ENCODE measurements at regions not wholly inside any gene's neighbourhood (a gene's known extent, or its start where the extent isn't known, plus 50 kb on each side); places are given as distances from the start of the nearest gene placed in this dataset.

DNA sequence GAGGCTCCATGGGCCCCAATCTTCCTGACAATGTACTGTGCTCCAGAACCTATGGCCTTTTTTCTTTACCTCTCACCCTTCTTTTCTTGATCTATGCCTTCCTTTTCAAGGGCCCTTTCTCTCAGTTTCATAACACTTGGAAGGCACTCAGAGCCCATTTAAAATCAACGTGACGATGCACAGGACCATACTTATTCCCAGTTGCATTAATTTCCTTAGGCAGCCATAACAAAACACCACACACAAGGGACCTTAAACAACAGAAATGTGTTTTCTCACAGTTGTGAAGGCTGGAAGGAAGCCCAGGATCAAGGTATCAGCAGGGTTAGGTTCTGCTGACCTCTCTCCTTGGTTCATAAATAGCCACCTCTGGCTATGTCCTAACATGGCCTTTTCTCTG is 414.0 kb upstream of the TNP1 start (continued):
- no peak for TF ChIP-seq PRDM4 (CRISPR knock-in tag; IDR thresholded peaks at IDR 0.05; ENCODE audit: borderline replicate concordance)
- TF ChIP-seq, protein P1, sequence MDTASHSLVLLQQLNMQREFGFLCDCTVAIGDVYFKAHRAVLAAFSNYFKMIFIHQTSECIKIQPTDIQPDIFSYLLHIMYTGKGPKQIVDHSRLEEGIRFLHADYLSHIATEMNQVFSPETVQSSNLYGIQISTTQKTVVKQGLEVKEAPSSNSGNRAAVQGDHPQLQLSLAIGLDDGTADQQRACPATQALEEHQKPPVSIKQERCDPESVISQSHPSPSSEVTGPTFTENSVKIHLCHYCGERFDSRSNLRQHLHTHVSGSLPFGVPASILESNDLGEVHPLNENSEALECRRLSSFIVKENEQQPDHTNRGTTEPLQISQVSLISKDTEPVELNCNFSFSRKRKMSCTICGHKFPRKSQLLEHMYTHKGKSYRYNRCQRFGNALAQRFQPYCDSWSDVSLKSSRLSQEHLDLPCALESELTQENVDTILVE (CRISPR knock-in tag; IDR thresholded peaks at IDR 0.05): no peak

DNA sequence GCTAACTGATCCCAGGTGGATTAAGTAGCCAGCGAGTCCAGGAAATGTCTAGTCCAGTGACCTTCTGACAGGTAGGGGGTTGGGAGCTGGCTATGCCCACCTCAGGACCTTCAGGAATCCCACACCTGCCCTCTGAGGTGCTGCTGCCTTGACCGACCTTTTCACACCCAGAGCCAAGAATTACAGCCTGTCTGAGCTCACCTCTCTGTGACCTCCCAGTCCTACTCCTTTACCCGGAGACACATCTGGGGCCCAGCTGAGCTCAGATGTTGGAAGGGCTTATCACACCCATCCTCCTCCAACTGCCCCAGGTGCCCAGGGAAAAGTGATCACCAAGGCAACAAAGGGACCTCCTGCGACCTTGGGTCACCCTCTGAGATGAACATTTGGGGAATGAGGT is 413.3 kb upstream of the TNP1 start:
- CTCF ChIA-PET (ENCODE audit: low intra/inter-chr PET ratio, low total read pairs): no interaction called here
- no peak for FAIRE-seq

More for the DNA sequence above, 413.3 kb upstream of the TNP1 start:
- POLR2A ChIA-PET: no interaction called here
- Histone ChIP-seq H3K27ac (ENCODE audit: extremely low read length, insufficient read depth, low read length) (no peak overlapping the region), H3K36me3 (replicated peaks in 1 of 2; ENCODE audit: control insufficient read depth in 1 of 2, insufficient read depth in 2 of 2, low read length in 2 of 2) (no peaks in the 10 kb centered on the region), H2AFZ (ENCODE audit: low read length) (no peak overlapping the region), H3K79me2 (ENCODE audit: insufficient read depth, low read length) (no peaks in the 10 kb centered on the region), H3K4me2 (ENCODE audit: low read depth, low read length) (no peak overlapping the region), H4K20me1 (ENCODE audit: insufficient read depth, low read length) (no peaks in the 10 kb centered on the region), H3K27me3 (ENCODE audit: control insufficient read depth in 1 of 2, insufficient read depth in 2 of 2, low read length in 2 of 2) (0 out of 5 replicates have a peak, but pooled peaks cover 0 to 3% of the 10 kb centered on the region in 2 experiments), H3K9ac (ENCODE audit: insufficient read depth, low read depth, low read length) (no peak overlapping the region), H3K4me1 (ENCODE audit: insufficient read depth, low read length) (no peaks in the 10 kb centered on the region), H3K4me3 (replicated peaks in 1 of 3; ENCODE audit: insufficient read depth in 1 of 3, low read depth in 2 of 3, low read length in 3 of 3) (no peak overlapping the region), H3K9me3 (ENCODE audit: low read length) (no peaks in the 10 kb centered on the region; the same call in 1 of the 2 replicates)
- DNase-seq (ENCODE audit: low spot score) (no peak), ATAC-seq (no peak)
- no TSS peak for BruUV-seq (replicated peaks)
- WGBS (ENCODE audit: low lambda C conversion rate): 7% methylated on average over 4 of the region's 4 CpGs
- TF ChIP-seq SNAI1 (CRISPR knock-in tag; IDR thresholded peaks at IDR 0.05; ENCODE audit: borderline replicate concordance) (no peak), ZFP90 (CRISPR knock-in tag; IDR thresholded peaks at IDR 0.05; ENCODE audit: borderline replicate concordance) (no peak), ZNF7 (CRISPR knock-in tag; IDR thresholded peaks at IDR 0.05) (no peak), ZSCAN31 (CRISPR knock-in tag; IDR thresholded peaks at IDR 0.05; ENCODE audit: low read depth) (no peak), NR2C2 (CRISPR knock-in tag; IDR thresholded peaks at IDR 0.05; ENCODE audit: borderline replicate concordance) (no peak), FOSL2 (CRISPR knock-in tag; IDR thresholded peaks at IDR 0.05) (no peak), CCDC6 (CRISPR knock-in tag; IDR thresholded peaks at IDR 0.05) (no peak), ERF (CRISPR knock-in tag; IDR thresholded peaks at IDR 0.05) (no peak), NFYC (CRISPR knock-in tag; IDR thresholded peaks at IDR 0.05) (no peak), DMAP1 (CRISPR knock-in tag; IDR thresholded peaks at IDR 0.05) (no peak), ZNF512 (CRISPR knock-in tag; IDR thresholded peaks at IDR 0.05) (no peak), YY1 (IDR thresholded peaks at IDR 0.05; ENCODE audit: insufficient read depth, insufficient replicate concordance, low read depth, low read length) (no peak), SP140L (CRISPR knock-in tag; IDR thresholded peaks at IDR 0.05; ENCODE audit: borderline replicate concordance) (no peak)
- intact Hi-C loops (cut with micrococcal nuclease; ENCODE audit: unreplicated experiment) (no loop called here), in situ Hi-C loops (cut with HindIII; ENCODE audit: extremely low pct_ligation_motif_present, low pct_unique_long_range_greater_than_20kb) (no loop called here)
